Loucy (cell line): ENCODE measurements at regions not wholly inside any gene's neighbourhood (a gene's known extent, or its start where the extent isn't known, plus 50 kb on each side); places are given as distances from the start of the nearest gene placed in this dataset.
"Not testable (repeated sequence)": the region's sequence is repeated elsewhere in the genome, so short reads cannot be mapped to it uniquely, and the experiment has no call there.

Experiments
- EZH2phosphoT487 ChIP-seq: fragments of 200-600 bp; IDR thresholded peaks from 2 replicates; pipeline ENCODE4 v1.6.1; 2018; ENCODE audit warnings: antibody characterized with exemption, mild to moderate bottlenecking, moderate library complexity, borderline replicate concordance
- TF ChIP-seq, protein P1 (sequence below): fragments of 200-600 bp; sonication (generic); conservative IDR thresholded peaks from 2 replicates; pipeline ENCODE4 v1.5.1; 2014; ENCODE audit warnings: mild to moderate bottlenecking, antibody characterized with exemption, low read length

DNA sequence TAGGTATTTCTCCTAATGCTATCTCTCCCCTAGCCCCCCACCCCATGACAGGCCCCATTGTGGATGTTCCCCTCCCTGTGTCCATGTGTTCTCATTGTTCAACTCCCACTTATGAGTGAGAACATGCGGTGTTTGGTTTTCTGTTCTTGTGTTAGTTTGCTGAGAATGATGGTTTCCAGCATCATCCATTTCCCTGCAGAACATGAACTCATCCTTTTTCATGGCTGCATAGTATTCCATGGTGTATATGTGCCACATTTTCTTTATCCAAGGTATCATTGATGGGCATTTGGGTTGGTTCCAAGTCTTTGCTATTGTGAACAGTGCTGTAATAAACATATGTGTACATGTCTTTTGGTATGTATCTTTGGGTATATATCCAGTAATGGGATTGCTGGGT, 61.2 kb upstream of the KCNH5 start:
- TF ChIP-seq, protein P1, sequence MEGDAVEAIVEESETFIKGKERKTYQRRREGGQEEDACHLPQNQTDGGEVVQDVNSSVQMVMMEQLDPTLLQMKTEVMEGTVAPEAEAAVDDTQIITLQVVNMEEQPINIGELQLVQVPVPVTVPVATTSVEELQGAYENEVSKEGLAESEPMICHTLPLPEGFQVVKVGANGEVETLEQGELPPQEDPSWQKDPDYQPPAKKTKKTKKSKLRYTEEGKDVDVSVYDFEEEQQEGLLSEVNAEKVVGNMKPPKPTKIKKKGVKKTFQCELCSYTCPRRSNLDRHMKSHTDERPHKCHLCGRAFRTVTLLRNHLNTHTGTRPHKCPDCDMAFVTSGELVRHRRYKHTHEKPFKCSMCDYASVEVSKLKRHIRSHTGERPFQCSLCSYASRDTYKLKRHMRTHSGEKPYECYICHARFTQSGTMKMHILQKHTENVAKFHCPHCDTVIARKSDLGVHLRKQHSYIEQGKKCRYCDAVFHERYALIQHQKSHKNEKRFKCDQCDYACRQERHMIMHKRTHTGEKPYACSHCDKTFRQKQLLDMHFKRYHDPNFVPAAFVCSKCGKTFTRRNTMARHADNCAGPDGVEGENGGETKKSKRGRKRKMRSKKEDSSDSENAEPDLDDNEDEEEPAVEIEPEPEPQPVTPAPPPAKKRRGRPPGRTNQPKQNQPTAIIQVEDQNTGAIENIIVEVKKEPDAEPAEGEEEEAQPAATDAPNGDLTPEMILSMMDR: not testable (repeated sequence)
- not testable (repeated sequence) for TF ChIP-seq EZH2phosphoT487
